ENCODE measurements at regions not wholly inside any gene's neighbourhood (a gene's known extent, or its start where the extent isn't known, plus 50 kb on each side); places are given as distances from the start of the nearest gene placed in this dataset.

GRCh38 chr12:124399622-124400021 is 104.7 kb downstream of the RFLNA start:
- H3K4me3 ChIP-seq (ENCODE audit: low read depth, low read length) = no peak overlapping the region
- in situ Hi-C loops (cut with HindIII; ENCODE audit: low sequenced_read_pairs) = no loop called here
- DNase-seq (ENCODE audit: low read depth, low spot score) = no peak
- peak; percentile 73 for TF ChIP-seq CTCF (IDR thresholded peaks at IDR 0.05; ENCODE audit: low read depth, low read length)

GRCh38 chr12:124398578-124399227 is 103.8 kb downstream of the RFLNA start:
- no peak overlapping the region for H3K4me3 ChIP-seq (ENCODE audit: low read depth, low read length)
- TF ChIP-seq CTCF (IDR thresholded peaks at IDR 0.05; ENCODE audit: low read depth, low read length) = peak; percentile 27
- in situ Hi-C loops (cut with HindIII; ENCODE audit: low sequenced_read_pairs) = no loop called here
- DNase-seq (ENCODE audit: low read depth, low spot score) = no peak

- DNase-seq (ENCODE audit: low read depth, low spot score) = no peak
- in situ Hi-C loops (cut with HindIII; ENCODE audit: low sequenced_read_pairs) = no loop called here
- no peak for TF ChIP-seq CTCF (IDR thresholded peaks at IDR 0.05; ENCODE audit: low read depth, low read length)
- no peak overlapping the region for H3K4me3 ChIP-seq (ENCODE audit: low read depth, low read length)
Measured at GRCh38 chr12:124397807-124398577, 103.1 kb downstream of the RFLNA start.

- H3K4me3 ChIP-seq (ENCODE audit: low read depth, low read length) = no peak overlapping the region
- no peak for DNase-seq (ENCODE audit: low read depth, low spot score)
- no peak for TF ChIP-seq CTCF (IDR thresholded peaks at IDR 0.05; ENCODE audit: low read depth, low read length)
- in situ Hi-C loops (cut with HindIII; ENCODE audit: low sequenced_read_pairs) = no loop called here
Measured at GRCh38 chr12:124397399-124397679, 102.4 kb downstream of the RFLNA start.

- in situ Hi-C loops (cut with HindIII; ENCODE audit: low sequenced_read_pairs) = no loop called here
- H3K4me3 ChIP-seq (ENCODE audit: low read depth, low read length) = no peak overlapping the region
- DNase-seq (ENCODE audit: low read depth, low spot score) = no peak
- no peak for TF ChIP-seq CTCF (IDR thresholded peaks at IDR 0.05; ENCODE audit: low read depth, low read length)
Measured at GRCh38 chr12:124396544-124397398, 101.9 kb downstream of the RFLNA start.

- H3K4me3 ChIP-seq (ENCODE audit: low read depth, low read length) = no peak overlapping the region
- no peak for TF ChIP-seq CTCF (IDR thresholded peaks at IDR 0.05; ENCODE audit: low read depth, low read length)
- in situ Hi-C loops (cut with HindIII; ENCODE audit: low sequenced_read_pairs) = no loop called here
Measured at GRCh38 chr12:124395986-124396385, 101.1 kb downstream of the RFLNA start.

More at GRCh38 chr12:124395986-124396385, 101.1 kb downstream of the RFLNA start:
- DNase-seq (ENCODE audit: low read depth, low spot score) = no peak
